Activated CD8-positive, alpha-beta memory T cell treated with anti-CD3 and anti-CD28 coated beads for 24 hours (primary cell): ENCODE measurements at regions not wholly inside any gene's neighbourhood (a gene's known extent, or its start where the extent isn't known, plus 50 kb on each side); places are given as distances from the start of the nearest gene placed in this dataset.
"Not testable (repeated sequence)": the region's sequence is repeated elsewhere in the genome, so short reads cannot be mapped to it uniquely, and the experiment has no call there.

Experiments used
- DNase-seq: peaks from one replicate; pipeline ENCODE4 v3.0.0-alpha.2; 2020

- DNase-seq, result no peak
Observed at GRCh38 chr10:36437367-36437766, 688.0 kb upstream of the ANKRD30A start.

GRCh38 chr10:36428507-36428906, 696.9 kb upstream of the ANKRD30A start:
- no peak for DNase-seq

GRCh38 chr10:36425131-36425797, 700.1 kb upstream of the ANKRD30A start:
- DNase-seq, result no peak

- no peak for DNase-seq
Observed at GRCh38 chr10:36424502-36424901, 700.9 kb upstream of the ANKRD30A start.

- DNase-seq, result no peak
Observed at GRCh38 chr10:36423821-36424248, 701.6 kb upstream of the ANKRD30A start.

- no peak for DNase-seq
Observed at GRCh38 chr10:36421992-36422391, 703.4 kb upstream of the ANKRD30A start.

- DNase-seq, result no peak
Observed at GRCh38 chr10:36416513-36416912, 708.9 kb upstream of the ANKRD30A start.

- DNase-seq, result no peak
Observed at GRCh38 chr10:36412942-36413341, 712.5 kb upstream of the ANKRD30A start.

GRCh38 chr10:36400238-36400637, 725.2 kb upstream of the ANKRD30A start:
- not testable (repeated sequence) for DNase-seq

GRCh38 chr10:36393801-36394200, 731.6 kb upstream of the ANKRD30A start:
- DNase-seq, result no peak

- DNase-seq, result no peak
Observed at GRCh38 chr10:36391405-36391804, 734.0 kb upstream of the ANKRD30A start.

- DNase-seq, result no peak
Observed at GRCh38 chr10:36390221-36390620, 735.2 kb upstream of the ANKRD30A start.

- no peak for DNase-seq
Observed at GRCh38 chr10:36388166-36388565, 737.2 kb upstream of the ANKRD30A start.

GRCh38 chr10:36385693-36386092, 739.7 kb upstream of the ANKRD30A start:
- DNase-seq, result no peak

- no peak for DNase-seq
Observed at GRCh38 chr10:36383349-36383748, 741.3 kb upstream of the FZD8 start.

GRCh38 chr10:36381748-36382147, 739.7 kb upstream of the FZD8 start:
- DNase-seq, result no peak

GRCh38 chr10:36380538-36380937, 738.4 kb upstream of the FZD8 start:
- DNase-seq, result no peak

- no peak for DNase-seq
Observed at GRCh38 chr10:36375107-36375506, 733.0 kb upstream of the FZD8 start.

- no peak for DNase-seq
Observed at GRCh38 chr10:36373424-36374096, 731.5 kb upstream of the FZD8 start.

- no peak for DNase-seq
Observed at GRCh38 chr10:36367362-36367761, 725.3 kb upstream of the FZD8 start.

- DNase-seq, result no peak
Observed at GRCh38 chr10:36366843-36367242, 724.7 kb upstream of the FZD8 start.

GRCh38 chr10:36366065-36366464, 724.0 kb upstream of the FZD8 start:
- no peak for DNase-seq

GRCh38 chr10:36362257-36362656, 720.2 kb upstream of the FZD8 start:
- no peak for DNase-seq

- DNase-seq, result no peak
Observed at GRCh38 chr10:36358736-36359135, 716.6 kb upstream of the FZD8 start.

GRCh38 chr10:36354633-36355032, 712.5 kb upstream of the FZD8 start:
- DNase-seq, result no peak
